CD14-positive monocyte (primary cell): ENCODE measurements at regions not wholly inside any gene's neighbourhood (a gene's known extent, or its start where the extent isn't known, plus 50 kb on each side); places are given as distances from the start of the nearest gene placed in this dataset.
"Not testable (repeated sequence)": the region's sequence is repeated elsewhere in the genome, so short reads cannot be mapped to it uniquely, and the experiment has no call there.

Experiments
- DNase-seq, 3 donors: peaks; one replicate each; pipeline ENCODE4 v3.0.0-alpha.2; 2011 to 2022
- H2AFZ ChIP-seq: 2 replicates; pipeline ENCODE4 v1.6.0; 2012; ENCODE audit warnings: mild to moderate bottlenecking, low read depth, low read length, inconsistent platforms; ENCODE audit not compliant: insufficient read depth, poor library complexity, severe bottlenecking
- H3K27ac ChIP-seq, 2 donors: 1 replicate in 1 of 2; 2 replicates in 1 of 2; pipeline ENCODE4 v1.5.1; 2012 to 2013; ENCODE audit warnings: low read length in 2 of 2, control low read depth in 1 of 2, inconsistent platforms in 1 of 2, low read depth in 1 of 2, mild to moderate bottlenecking in 1 of 2
- H3K27me3 ChIP-seq, 2 donors: one replicate each; pipeline versions ENCODE4 v1.6.0 to v1.6.1; 2011 to 2013; ENCODE audit warnings: low read length in 2 of 2; ENCODE audit not compliant: control insufficient read depth in 2 of 2, insufficient read depth in 2 of 2
- H3K36me3 ChIP-seq, 2 donors: replicated peaks in 1 of 2; 1 replicate in 1 of 2; 2 replicates in 1 of 2; pipeline versions ENCODE4 v1.5.1 to v1.6.1; 2012 to 2013; ENCODE audit warnings: low read length in 2 of 2, control low read depth in 1 of 2, inconsistent platforms in 1 of 2, mild to moderate bottlenecking in 1 of 2; ENCODE audit not compliant: insufficient read depth in 2 of 2, control insufficient read depth in 1 of 2
- H3K4me1 ChIP-seq, 2 donors: 1 replicate in 1 of 2; 2 replicates in 1 of 2; pipeline versions ENCODE4 v1.5.1 to v1.6.1; 2012 to 2013; ENCODE audit warnings: low read length in 2 of 2, control low read depth in 1 of 2, inconsistent platforms in 1 of 2, mild to moderate bottlenecking in 1 of 2, moderate library complexity in 1 of 2; ENCODE audit not compliant: insufficient read depth in 2 of 2, control insufficient read depth in 1 of 2
- H3K4me2 ChIP-seq: replicated peaks from 2 replicates; pipeline ENCODE3; 2012; ENCODE audit warnings: low read length, moderate library complexity, mild to moderate bottlenecking; ENCODE audit not compliant: poor library complexity, severe bottlenecking; ENCODE audit errors: extremely low read depth
- H3K4me3 ChIP-seq, 3 experiments: fragments of 200-600 bp in 1 of 3; sonication (generic) in 1 of 3; replicated peaks in 1 of 3; 1 replicate in 2 of 3; 2 replicates in 1 of 3; pipeline ENCODE4 v1.5.1; 2011 to 2013; ENCODE audit warnings: low read length in 3 of 3, mild to moderate bottlenecking in 3 of 3, control low read depth in 2 of 3, low read depth in 2 of 3, inconsistent platforms in 1 of 3, moderate library complexity in 1 of 3
- H3K79me2 ChIP-seq: 2 replicates; pipeline ENCODE4 v1.6.0; 2012; ENCODE audit warnings: mild to moderate bottlenecking, control low read depth, inconsistent platforms, low read length, moderate library complexity; ENCODE audit not compliant: insufficient read depth
- H3K9ac ChIP-seq: 2 replicates; pipeline ENCODE4 v1.6.0; 2017; ENCODE audit warnings: low read length, mild to moderate bottlenecking; ENCODE audit not compliant: insufficient read depth, poor library complexity, severe bottlenecking
- H3K9me3 ChIP-seq, 2 donors: replicated peaks in 1 of 2; 1 replicate in 1 of 2; 2 replicates in 1 of 2; pipeline versions ENCODE4 v1.5.1 to v1.6.1; 2012 to 2013; ENCODE audit warnings: low read length in 2 of 2, control low read depth in 1 of 2; ENCODE audit not compliant: control insufficient read depth in 1 of 2, insufficient read depth in 1 of 2
- H4K20me1 ChIP-seq: 2 replicates; pipeline ENCODE4 v1.6.0; 2012; ENCODE audit warnings: mild to moderate bottlenecking, low read length, control low read depth, moderate library complexity; ENCODE audit not compliant: insufficient read depth
- H3K27ac Mint-ChIP-seq, 7 donors: one replicate each; pipeline ENCODE4 v1.8.0; 2020; ENCODE audit warnings: mild to moderate bottlenecking in 7 of 7, mixed read lengths in 7 of 7, moderate library complexity in 6 of 7, inconsistent platforms in 2 of 7
- H3K27me3 Mint-ChIP-seq, 3 donors: one replicate each; pipeline ENCODE4 v1.8.0; 2021 to 2022; ENCODE audit warnings: low read depth in 3 of 3, mild to moderate bottlenecking in 3 of 3, mixed read lengths in 3 of 3, moderate library complexity in 3 of 3, inconsistent platforms in 1 of 3
- H3K36me3 Mint-ChIP-seq, 2 donors: one replicate each; pipeline ENCODE4 v1.8.0; 2020; ENCODE audit warnings: mixed read lengths in 2 of 2, inconsistent platforms in 1 of 2, mild to moderate bottlenecking in 1 of 2
- H3K4me1 Mint-ChIP-seq: one replicate; pipeline ENCODE4 v1.8.0; 2020; ENCODE audit warnings: mild to moderate bottlenecking, mixed read lengths
- H3K4me3 Mint-ChIP-seq, 2 donors: one replicate each; pipeline ENCODE4 v1.8.0; 2020; ENCODE audit warnings: mild to moderate bottlenecking in 2 of 2, mixed read lengths in 2 of 2, moderate library complexity in 1 of 2
- H3K9me3 Mint-ChIP-seq, 7 donors: one replicate each; pipeline ENCODE4 v1.8.0; 2020 to 2022; ENCODE audit warnings: mixed read lengths in 7 of 7, mild to moderate bottlenecking in 6 of 7, moderate library complexity in 6 of 7, inconsistent platforms in 2 of 7
- WGBS: methylation state at CpG from one replicate; pipeline ENCODE4 v1.1.5; 2013; ENCODE audit warnings: missing lambda C conversion rate; ENCODE audit not compliant: insufficient coverage; 5-methylcytosine and 5-hydroxymethylcytosine counted together
- intact Hi-C, 2 donors: fragments of 100-400 bp; cut with micrococcal nuclease; formaldehyde crosslinking; loops; one replicate each; pipeline versions ENCODE4 v1.15.0 to v1.15.1; 2023
- TF ChIP-seq, protein P1 (sequence below): fragments of 200-600 bp; IDR thresholded peaks from one replicate; pipeline ENCODE4 v1.8.0; 2022; ENCODE audit warnings: antibody characterized with exemption, mild to moderate bottlenecking

- Histone ChIP-seq H3K27me3 (no peaks in the 10 kb centered on the region), H3K27ac (no peak overlapping the region), H3K4me1 (no peaks in the 10 kb centered on the region), H3K9ac (no peak overlapping the region), H2AFZ (no peak overlapping the region), H3K4me3 (no peak overlapping the region), H3K79me2 (no peaks in the 10 kb centered on the region), H3K36me3 (no peaks in the 10 kb centered on the region), H4K20me1 (no peaks in the 10 kb centered on the region), H3K9me3 (no peaks in the 10 kb centered on the region), H3K4me2 (no peak overlapping the region)
- DNase-seq = no peak
- intact Hi-C loops = no loop called here
- Mint-ChIP-seq H3K27me3 (peaks cover 2 to 10% (median 9%) of the 10 kb centered on the region in 3 donors), H3K4me1 (no peaks in the 10 kb centered on the region), H3K4me3 (no peak overlapping the region), H3K36me3 (no peaks in the 10 kb centered on the region), H3K9me3 (peaks cover 0 to 2% (median 0%) of the 10 kb centered on the region in 7 donors), H3K27ac (no peak overlapping the region)
- WGBS = 96% methylated on average over 4 of the region's 4 CpGs
- TF ChIP-seq, protein P1, sequence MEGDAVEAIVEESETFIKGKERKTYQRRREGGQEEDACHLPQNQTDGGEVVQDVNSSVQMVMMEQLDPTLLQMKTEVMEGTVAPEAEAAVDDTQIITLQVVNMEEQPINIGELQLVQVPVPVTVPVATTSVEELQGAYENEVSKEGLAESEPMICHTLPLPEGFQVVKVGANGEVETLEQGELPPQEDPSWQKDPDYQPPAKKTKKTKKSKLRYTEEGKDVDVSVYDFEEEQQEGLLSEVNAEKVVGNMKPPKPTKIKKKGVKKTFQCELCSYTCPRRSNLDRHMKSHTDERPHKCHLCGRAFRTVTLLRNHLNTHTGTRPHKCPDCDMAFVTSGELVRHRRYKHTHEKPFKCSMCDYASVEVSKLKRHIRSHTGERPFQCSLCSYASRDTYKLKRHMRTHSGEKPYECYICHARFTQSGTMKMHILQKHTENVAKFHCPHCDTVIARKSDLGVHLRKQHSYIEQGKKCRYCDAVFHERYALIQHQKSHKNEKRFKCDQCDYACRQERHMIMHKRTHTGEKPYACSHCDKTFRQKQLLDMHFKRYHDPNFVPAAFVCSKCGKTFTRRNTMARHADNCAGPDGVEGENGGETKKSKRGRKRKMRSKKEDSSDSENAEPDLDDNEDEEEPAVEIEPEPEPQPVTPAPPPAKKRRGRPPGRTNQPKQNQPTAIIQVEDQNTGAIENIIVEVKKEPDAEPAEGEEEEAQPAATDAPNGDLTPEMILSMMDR = no peak
These were observed 82.5 kb upstream of the TEAD1 start for GRCh38 chr11:12591706-12592105.

GRCh38 chr11:12592283-12592682, 81.9 kb upstream of the TEAD1 start:
- H3K4me1 Mint-ChIP-seq = no peaks in the 10 kb centered on the region
- H3K9me3 ChIP-seq = no peaks in the 10 kb centered on the region
- no peak for DNase-seq
- H3K27me3 ChIP-seq = no peaks in the 10 kb centered on the region
- intact Hi-C loops = no loop called here
- no peak overlapping the region for H3K9ac ChIP-seq
- H3K79me2 ChIP-seq = no peaks in the 10 kb centered on the region
- no peak overlapping the region for H3K4me3 ChIP-seq
- H2AFZ ChIP-seq = no peak overlapping the region
- no peak overlapping the region for H3K27ac ChIP-seq
- peaks cover 0 to 2% (median 0%) of the 10 kb centered on the region in 7 donors for H3K9me3 Mint-ChIP-seq
- H4K20me1 ChIP-seq = no peaks in the 10 kb centered on the region
- H3K4me2 ChIP-seq = no peak overlapping the region
- peaks cover 2 to 10% (median 7%) of the 10 kb centered on the region in 3 donors for H3K27me3 Mint-ChIP-seq
- H3K27ac Mint-ChIP-seq = no peak overlapping the region
- no peaks in the 10 kb centered on the region for H3K4me1 ChIP-seq
- TF ChIP-seq, protein P1 = no peak
- 100% methylated on average over 1 of the region's 3 CpGs for WGBS
- H3K4me3 Mint-ChIP-seq = no peak overlapping the region
- no peaks in the 10 kb centered on the region for H3K36me3 Mint-ChIP-seq
- no peaks in the 10 kb centered on the region for H3K36me3 ChIP-seq

- H2AFZ ChIP-seq, H3K36me3 ChIP-seq, H3K4me1 ChIP-seq, H3K9ac ChIP-seq, DNase-seq, H3K36me3 Mint-ChIP-seq, H3K4me1 Mint-ChIP-seq, H3K4me3 ChIP-seq, H4K20me1 ChIP-seq, H3K79me2 ChIP-seq, H3K9me3 ChIP-seq, H3K9me3 Mint-ChIP-seq, H3K27me3 Mint-ChIP-seq, H3K27ac ChIP-seq, H3K27me3 ChIP-seq, H3K27ac Mint-ChIP-seq, intact Hi-C loops, H3K4me2 ChIP-seq, H3K4me3 Mint-ChIP-seq: not testable (repeated sequence)
- no CpG with 5 or more reads among the region's 2 CpGs for WGBS
These were observed 79.0 kb upstream of the TEAD1 start for GRCh38 chr11:12595089-12595847.
